ENCODE measurements at regions not wholly inside any gene's neighbourhood (a gene's known extent, or its start where the extent isn't known, plus 50 kb on each side); places are given as distances from the start of the nearest gene placed in this dataset.

- TF ChIP-seq ELK1 (CRISPR knock-in tag; IDR thresholded peaks at IDR 0.05) (no peak), ARNT (IDR thresholded peaks at IDR 0.05) (no peak), ZNF121 (CRISPR knock-in tag; conservative IDR thresholded peaks at IDR 0.05) (no peak), FOXK2 (conservative IDR thresholded peaks at IDR 0.05 in 1 of 2, IDR thresholded peaks at IDR 0.05 in 1 of 2; ENCODE audit: low read depth in 2 of 2) (no peak), SAFB (IDR thresholded peaks at IDR 0.05; ENCODE audit: borderline replicate concordance, low read depth, low read length) (no peak), ZNF384 (IDR thresholded peaks at IDR 0.05; ENCODE audit: low read depth, low read length) (no peak), ZNF75A (CRISPR knock-in tag; IDR thresholded peaks at IDR 0.05) (no peak), ZEB2 (IDR thresholded peaks at IDR 0.05) (peak; percentile 36; the same call in 1 of the 2 replicates), SNRNP70 (optimal IDR thresholded peaks at IDR 0.05; ENCODE audit: low read depth, low read length) (no peak), PCBP2 (IDR thresholded peaks at IDR 0.05; ENCODE audit: low read depth, low read length, poor library complexity, severe bottlenecking) (no peak), ZNF583 (CRISPR knock-in tag; IDR thresholded peaks at IDR 0.05) (no peak), POLR2G (IDR thresholded peaks at IDR 0.05; ENCODE audit: low read depth, low read length) (no peak), ARID4B (CRISPR knock-in tag; IDR thresholded peaks at IDR 0.05) (no peak), MTA1 (IDR thresholded peaks at IDR 0.05; ENCODE audit: borderline replicate concordance) (no peak), JUNB (CRISPR knock-in tag; conservative IDR thresholded peaks at IDR 0.05) (no peak), GTF2A2 (tag; IDR thresholded peaks at IDR 0.05) (no peak), NR3C1 (CRISPR knock-in tag; IDR thresholded peaks at IDR 0.05) (no peak), ZNF174 (CRISPR knock-in tag; IDR thresholded peaks at IDR 0.05) (no peak)
- TF ChIP-seq, protein P1, sequence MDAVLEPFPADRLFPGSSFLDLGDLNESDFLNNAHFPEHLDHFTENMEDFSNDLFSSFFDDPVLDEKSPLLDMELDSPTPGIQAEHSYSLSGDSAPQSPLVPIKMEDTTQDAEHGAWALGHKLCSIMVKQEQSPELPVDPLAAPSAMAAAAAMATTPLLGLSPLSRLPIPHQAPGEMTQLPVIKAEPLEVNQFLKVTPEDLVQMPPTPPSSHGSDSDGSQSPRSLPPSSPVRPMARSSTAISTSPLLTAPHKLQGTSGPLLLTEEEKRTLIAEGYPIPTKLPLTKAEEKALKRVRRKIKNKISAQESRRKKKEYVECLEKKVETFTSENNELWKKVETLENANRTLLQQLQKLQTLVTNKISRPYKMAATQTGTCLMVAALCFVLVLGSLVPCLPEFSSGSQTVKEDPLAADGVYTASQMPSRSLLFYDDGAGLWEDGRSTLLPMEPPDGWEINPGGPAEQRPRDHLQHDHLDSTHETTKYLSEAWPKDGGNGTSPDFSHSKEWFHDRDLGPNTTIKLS (IDR thresholded peaks at IDR 0.05; ENCODE audit: borderline replicate concordance, low read depth) = no peak
These were observed 66.0 kb upstream of the FTH1 start (continued) for GRCh38 chr11:62033191-62034035.
